ENCODE measurements at regions not wholly inside any gene's neighbourhood (a gene's known extent, or its start where the extent isn't known, plus 50 kb on each side); places are given as distances from the start of the nearest gene placed in this dataset.

- H4K91ac ChIP-seq (replicated peaks; ENCODE audit: insufficient read length, low read length): no peak overlapping the region
- H3K79me2 ChIP-seq (ENCODE audit: control insufficient read depth in 1 of 2, insufficient read depth in 2 of 2, low read length in 2 of 2): no peaks in the 10 kb centered on the region
- no peak overlapping the region for H3K4ac ChIP-seq (replicated peaks; ENCODE audit: insufficient read length, low read depth, low read length)
- no peak overlapping the region for H3K14ac ChIP-seq (ENCODE audit: insufficient read length)
- H2BK5ac ChIP-seq (ENCODE audit: low read depth, low read length): no peak overlapping the region
- H3K23me2 ChIP-seq (ENCODE audit: low read depth, low read length): no peaks in the 10 kb centered on the region
- H3K18ac ChIP-seq (ENCODE audit: extremely low read depth, low read length): no peak overlapping the region
- no peak overlapping the region for H2BK20ac ChIP-seq (ENCODE audit: low read length)
- H3K79me1 ChIP-seq (ENCODE audit: low read depth, low read length): no peaks in the 10 kb centered on the region
- no peak overlapping the region for H2BK15ac ChIP-seq (ENCODE audit: low read length)
- 89% methylated on average over 6 of the region's 6 CpGs; no CpG with 5 or more reads in 1 of the 2 experiments for WGBS, 2 experiments (ENCODE audit: extremely low coverage in 1 of 2, insufficient coverage in 1 of 2, insufficient read length in 1 of 2, insufficient replicate concordance in 2 of 2, low coverage in 1 of 2, low lambda C conversion rate in 2 of 2, missing lambda C conversion rate in 1 of 2)
- no peaks in the 10 kb centered on the region for H3K4me1 ChIP-seq (replicated peaks in 1 of 4; ENCODE audit: control insufficient read depth in 3 of 4, insufficient read depth in 4 of 4, low read length in 3 of 4)
- TF ChIP-seq KDM4A (IDR thresholded peaks at IDR 0.05; ENCODE audit: low read depth, low read length, severe bottlenecking) (no peak), RNF2 (IDR thresholded peaks at IDR 0.05; ENCODE audit: borderline replicate concordance, low read depth, low read length, missing control alignments, poor library complexity, severe bottlenecking) (no peak), RXRA (IDR thresholded peaks at IDR 0.05; ENCODE audit: insufficient read depth, low read depth, low read length) (no peak), CHD2 (IDR thresholded peaks at IDR 0.05; ENCODE audit: low read length) (no peak), SUZ12 (IDR thresholded peaks at IDR 0.05; ENCODE audit: low read length) (no peak), TCF12 (IDR thresholded peaks at IDR 0.05; ENCODE audit: low read depth, low read length) (no peak), RAD21 (IDR thresholded peaks at IDR 0.05 in 1 of 2, conservative IDR thresholded peaks at IDR 0.05 in 1 of 2; ENCODE audit: low read depth in 2 of 2, low read length in 2 of 2) (no peak), BCL11A (IDR thresholded peaks at IDR 0.05; ENCODE audit: low read depth in 2 of 2, low read length in 2 of 2) (no peak)
- H3K36me3 ChIP-seq (ENCODE audit: control insufficient read depth in 2 of 4, insufficient read depth in 4 of 4, low read length in 3 of 4): no peaks in the 10 kb centered on the region
- H3K27ac ChIP-seq (ENCODE audit: low read depth, low read length): no peak overlapping the region
- H2AFZ ChIP-seq (ENCODE audit: low read length): no peak overlapping the region
- no peak overlapping the region for H4K8ac ChIP-seq (ENCODE audit: extremely low read depth, insufficient read depth, low read length)
- H2BK120ac ChIP-seq (replicated peaks; ENCODE audit: low read depth, low read length): no peak overlapping the region
- no peaks in the 10 kb centered on the region for H4K20me1 ChIP-seq (replicated peaks in 1 of 2; ENCODE audit: control insufficient read depth in 1 of 2, insufficient read depth in 2 of 2, low read length in 2 of 2)
- H3K9me3 ChIP-seq (ENCODE audit: insufficient read depth in 2 of 2, low read depth in 1 of 2, low read length in 1 of 2): no peaks in the 10 kb centered on the region; a peak in 1 of 4 replicates
- CTCF ChIA-PET (ENCODE audit: partially characterized antibody): no interaction called here
- H2BK12ac ChIP-seq (ENCODE audit: low read depth, low read length): no peak overlapping the region
- no peak overlapping the region for H3K9ac ChIP-seq (replicated peaks in 1 of 4; ENCODE audit: extremely low read depth in 1 of 4, low read depth in 3 of 4, low read length in 3 of 4)
- DNase-seq (ENCODE audit: low read depth in 1 of 2, low spot score in 2 of 2) (no peak), FAIRE-seq (no peak)
- H3K23ac ChIP-seq (ENCODE audit: insufficient read length): no peak overlapping the region
- POLR2A ChIA-PET (ENCODE audit: partially characterized antibody): no interaction called here
- no peaks in the 10 kb centered on the region for H3K27me3 ChIP-seq (replicated peaks in 1 of 4; ENCODE audit: control insufficient read depth in 3 of 4, extremely low read depth in 1 of 4, insufficient read depth in 3 of 4, low read length in 3 of 4)
- H3K56ac ChIP-seq (replicated peaks; ENCODE audit: insufficient read length, low read depth, low read length): no peak overlapping the region
- no peak overlapping the region for H2AK5ac ChIP-seq (ENCODE audit: low read depth, low read length)
- no peak overlapping the region for H3K4me2 ChIP-seq (ENCODE audit: insufficient read depth in 1 of 2, low read depth in 2 of 2, low read length in 2 of 2)
- no peak overlapping the region for H3K4me3 ChIP-seq (ENCODE audit: extremely low read depth in 1 of 4, insufficient read depth in 2 of 4, low read depth in 3 of 4, low read length in 4 of 4)
- no peak overlapping the region for H4K5ac ChIP-seq (ENCODE audit: insufficient read length, low read depth, low read length)
Observed at GRCh38 chr4:173859091-173859713, 329.2 kb upstream of the HAND2 start.
